ENCODE measurements at regions not wholly inside any gene's neighbourhood (a gene's known extent, or its start where the extent isn't known, plus 50 kb on each side); places are given as distances from the start of the nearest gene placed in this dataset.
A peak's percentile ranks its signal among the peaks of the same experiment; 100 is the strongest.
"Not testable (repeated sequence)": the region's sequence is repeated elsewhere in the genome, so short reads cannot be mapped to it uniquely, and the experiment has no call there.

DNA sequence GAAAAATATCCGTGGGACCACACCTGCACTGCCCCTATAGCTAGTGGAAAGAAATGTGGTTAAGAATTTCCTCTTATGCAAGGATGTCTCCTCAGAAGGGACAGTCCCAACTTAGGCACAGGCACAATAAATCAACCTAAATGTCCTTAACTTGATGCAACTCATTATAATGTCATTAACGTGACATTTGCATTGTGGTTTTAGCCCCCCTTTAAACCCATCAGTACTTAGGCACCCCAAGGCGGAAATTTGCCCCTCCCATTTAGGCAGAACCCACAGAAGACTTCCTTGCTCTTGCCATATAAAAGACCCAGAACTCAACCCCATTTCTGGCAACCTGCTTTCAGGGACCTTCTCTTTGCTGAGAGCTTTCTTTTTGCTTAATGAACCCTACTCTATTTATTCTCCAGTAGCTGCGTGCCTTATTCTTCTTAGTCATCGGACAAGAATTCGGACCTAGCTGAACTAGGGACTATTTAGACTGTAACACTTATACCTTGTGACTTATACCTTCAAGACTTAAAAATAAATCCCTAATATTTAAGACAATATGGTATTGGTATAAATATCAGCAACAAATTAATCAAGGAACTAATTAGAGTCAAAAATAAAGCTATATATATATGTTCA is 1281.6 kb upstream of the TMEFF2 start:
- no peak for DNase-seq (ENCODE audit: low spot score)
- no peak for ATAC-seq

DNA sequence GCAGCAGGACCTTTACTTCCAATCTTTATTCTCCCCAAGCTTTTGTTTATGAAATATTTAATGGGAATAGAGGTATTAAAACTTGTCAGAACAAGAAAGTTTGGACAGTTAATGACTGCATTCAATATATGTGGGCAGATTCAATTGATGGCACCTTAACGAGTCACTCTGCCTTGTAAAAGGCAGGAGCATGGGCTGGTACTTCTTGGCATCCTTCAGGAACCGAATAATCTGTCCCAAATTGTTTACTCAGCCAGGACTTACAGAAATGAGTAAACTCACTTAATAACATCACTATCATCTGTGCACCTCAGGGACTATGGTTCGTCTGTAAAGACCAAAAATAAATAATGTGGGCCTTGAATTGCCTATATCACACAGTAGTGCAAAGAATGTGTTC is 1280.3 kb upstream of the TMEFF2 start:
- ATAC-seq (no peak), DNase-seq (ENCODE audit: low spot score) (no peak)

DNA sequence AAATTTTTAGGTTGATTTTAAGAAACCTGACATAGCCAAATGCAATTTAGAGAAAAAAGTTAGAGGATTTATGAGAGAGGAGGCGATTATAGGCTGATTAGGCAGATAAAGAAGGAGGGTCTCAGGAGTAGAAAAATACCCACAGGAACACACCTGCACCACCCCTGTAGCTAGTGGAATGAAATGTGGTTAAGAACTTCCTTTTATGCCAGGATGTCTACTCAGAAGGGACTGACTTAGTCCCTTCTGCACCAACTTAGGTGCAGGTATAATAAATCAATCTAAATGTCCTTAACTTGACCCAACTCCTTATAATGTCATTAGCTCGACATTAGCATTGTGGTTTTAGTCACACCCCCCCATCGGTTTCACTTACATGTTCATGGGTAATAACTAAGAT is 1274.5 kb upstream of the TMEFF2 start:
- DNase-seq (ENCODE audit: low spot score) (no peak), ATAC-seq (no peak)

DNA sequence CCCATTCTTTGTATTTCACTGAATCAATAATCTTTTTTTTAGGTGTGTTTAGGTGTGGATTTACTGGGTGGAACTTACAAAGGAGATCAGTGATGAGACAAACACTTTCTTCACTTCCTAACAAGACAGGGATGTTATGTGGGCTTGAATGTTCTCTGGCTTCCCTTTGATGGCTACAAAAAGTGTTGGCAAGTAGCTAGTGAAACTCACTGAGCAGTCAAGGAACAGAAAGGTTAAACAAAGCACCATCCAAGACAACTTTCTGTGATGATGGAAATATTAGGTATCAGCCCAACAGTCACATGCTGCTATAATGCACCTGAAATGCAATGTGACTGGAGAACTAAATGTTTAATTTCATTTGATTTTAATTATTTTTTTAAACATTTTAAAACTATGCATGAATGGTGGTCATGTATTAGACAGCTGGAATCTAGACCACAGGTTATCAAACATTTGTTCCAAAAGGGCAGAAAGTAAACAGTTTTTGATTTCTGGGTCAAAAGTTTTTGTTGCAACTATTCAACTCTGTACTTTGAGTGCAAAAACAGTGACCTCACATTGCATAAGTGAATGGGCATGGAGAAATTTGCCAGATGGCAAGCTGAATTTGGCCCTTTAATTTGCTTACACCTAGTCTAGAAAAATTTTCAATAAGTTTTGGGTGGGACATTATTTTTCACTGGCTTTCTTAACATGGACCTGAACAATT is 1272.7 kb upstream of the TMEFF2 start:
- ATAC-seq (peak; percentile 92), DNase-seq (ENCODE audit: low spot score) (no peak)

DNA sequence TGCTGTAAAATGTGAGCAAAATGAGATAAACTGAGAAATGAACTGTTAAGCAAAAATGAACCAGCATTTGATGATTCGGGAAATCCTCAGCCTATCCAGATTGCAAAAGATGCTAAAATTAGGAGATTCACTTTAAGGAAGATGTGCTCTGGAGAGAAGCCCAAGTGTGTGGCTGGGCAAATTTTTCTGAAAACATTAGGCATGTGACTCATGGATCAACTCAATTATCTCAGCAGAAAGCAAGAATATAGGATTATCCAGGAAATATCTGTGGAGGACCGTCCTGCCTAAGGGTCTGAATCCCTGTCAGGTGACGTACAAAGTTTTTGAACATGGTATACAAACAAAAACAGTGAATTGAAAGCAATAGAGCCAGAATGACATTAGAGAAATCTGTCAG is 1268.3 kb upstream of the TMEFF2 start:
- DNase-seq (ENCODE audit: low spot score) (no peak), ATAC-seq (no peak)

DNA sequence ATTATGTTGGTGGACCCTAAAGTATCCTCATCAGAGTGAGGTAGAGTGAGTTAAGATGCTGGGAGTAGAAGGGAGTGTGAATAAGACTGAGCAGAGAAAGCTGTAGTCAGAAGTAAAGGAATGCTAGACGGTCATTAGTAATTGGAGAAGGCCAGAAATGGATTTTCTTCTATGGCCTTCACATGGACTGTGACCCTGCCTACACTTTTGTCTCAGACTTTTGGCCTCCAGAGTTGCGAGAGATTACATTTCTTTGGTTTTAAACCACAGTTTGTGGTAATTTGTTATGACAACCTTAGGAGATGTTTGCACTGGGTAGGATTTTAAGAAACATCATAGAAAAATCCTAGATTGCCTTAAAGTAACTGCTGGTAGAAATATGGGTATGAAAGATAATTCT is 1267.7 kb upstream of the TMEFF2 start:
- ATAC-seq = no peak
- DNase-seq (ENCODE audit: low spot score) = no peak

DNA sequence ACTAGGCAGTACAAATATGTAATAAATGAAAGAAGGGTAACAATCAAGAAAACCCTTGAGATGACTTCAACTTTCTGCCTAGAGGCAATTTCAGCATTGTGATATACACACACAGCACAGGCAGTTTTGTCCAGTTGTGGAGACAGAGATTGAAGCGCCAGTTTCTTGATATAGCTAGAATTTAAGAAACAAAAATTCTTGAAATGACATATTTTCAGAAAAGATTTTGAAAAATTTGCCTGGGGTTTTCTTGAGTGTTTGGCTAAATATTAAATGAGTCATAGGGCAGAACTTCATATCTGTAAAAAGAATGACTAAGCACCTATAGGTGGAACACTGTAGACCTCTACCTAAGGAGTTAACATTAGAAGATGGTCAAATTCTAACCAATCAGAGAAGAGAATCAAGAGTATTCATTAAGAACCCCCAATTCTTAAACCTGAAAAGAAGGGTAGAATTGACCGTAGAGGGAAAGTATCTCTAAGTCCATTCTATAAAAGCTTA is 1266.8 kb upstream of the TMEFF2 start:
- ATAC-seq (no peak), DNase-seq (ENCODE audit: low spot score) (no peak)

DNA sequence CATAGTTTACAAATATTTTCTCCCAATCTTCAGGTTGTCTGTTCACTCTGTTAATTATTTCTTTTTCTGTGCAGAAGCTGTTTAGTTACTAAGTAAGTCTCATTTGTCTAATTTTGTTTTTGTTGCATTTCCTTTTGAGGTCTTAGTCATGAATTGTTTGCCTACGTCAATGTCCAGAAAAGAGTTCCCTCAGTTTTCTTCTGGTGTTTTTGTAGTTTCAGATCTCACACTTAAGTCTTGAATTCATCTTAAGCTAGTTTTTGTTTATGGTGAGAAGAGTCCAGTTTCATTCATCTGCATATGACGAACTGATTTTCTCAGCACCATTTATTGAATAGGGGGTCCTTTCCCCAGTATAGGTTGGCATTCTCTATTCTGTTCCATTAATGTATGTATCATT is 1252.2 kb upstream of the TMEFF2 start:
- DNase-seq (ENCODE audit: low spot score) (no peak), ATAC-seq (no peak)

DNA sequence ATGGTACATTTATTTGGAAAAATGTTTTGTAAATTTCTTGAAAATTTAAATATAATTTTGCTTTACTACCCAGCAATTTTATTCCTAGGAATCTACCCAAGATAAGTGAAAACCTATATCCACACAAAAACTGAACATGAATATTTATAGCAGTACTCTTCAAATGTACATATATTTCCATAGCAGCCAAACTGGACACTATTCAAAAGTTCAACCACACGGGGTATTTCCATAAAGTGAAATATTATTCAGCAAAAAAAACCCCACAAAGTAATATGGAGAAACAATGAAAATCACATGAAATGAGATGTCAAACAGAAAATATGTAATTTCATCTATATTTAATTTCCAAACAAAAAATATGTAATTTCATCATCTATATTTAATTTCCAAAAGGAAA is 1247.6 kb upstream of the TMEFF2 start:
- no peak for ATAC-seq
- DNase-seq (ENCODE audit: low spot score) = no peak

DNA sequence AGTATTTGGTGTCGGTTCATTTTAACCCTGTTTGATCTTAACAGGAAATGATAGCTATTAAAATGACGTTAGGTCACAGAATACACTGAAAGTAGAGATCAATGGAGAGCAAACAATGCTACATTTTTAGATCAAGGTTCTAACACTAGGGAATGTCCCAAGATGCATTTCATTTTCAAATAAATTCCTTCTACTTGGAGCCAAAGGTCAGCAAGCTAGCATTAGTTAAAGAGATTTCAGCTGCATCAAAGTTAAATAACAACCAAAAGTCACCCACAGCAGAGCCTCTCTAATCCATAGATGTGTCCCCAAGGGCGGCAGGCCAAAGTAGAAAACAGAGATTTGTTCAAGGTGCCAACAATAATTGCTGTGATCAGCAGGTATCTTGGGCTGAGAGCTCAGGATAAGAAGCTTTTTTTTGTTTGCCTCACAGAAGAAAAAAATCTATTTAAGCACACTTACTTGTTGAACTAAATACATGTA is 1233.6 kb upstream of the TMEFF2 start:
- peak; percentile 97 for ATAC-seq
- DNase-seq (ENCODE audit: low spot score) = peak; percentile 90

DNA sequence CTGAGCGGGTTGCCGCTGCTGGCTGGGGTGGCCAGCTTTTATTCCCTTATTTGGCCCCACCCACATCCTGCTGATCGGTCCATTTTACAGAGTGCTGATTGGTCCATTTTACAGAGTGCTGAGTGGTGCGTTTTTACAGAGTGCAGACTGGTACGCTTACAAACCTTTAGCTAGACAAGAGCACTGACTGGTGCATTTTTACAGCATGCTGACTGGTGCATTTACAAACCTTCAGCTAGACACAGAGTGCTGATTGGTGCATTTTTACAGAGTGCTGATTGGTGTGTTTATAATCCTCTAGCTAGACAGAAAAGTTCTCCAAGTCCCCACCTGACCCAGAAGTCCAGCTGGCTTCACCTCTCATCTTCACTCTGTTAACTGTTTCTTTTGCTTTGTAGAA is 1217.6 kb upstream of the TMEFF2 start:
- not testable (repeated sequence) for DNase-seq (ENCODE audit: low spot score); ATAC-seq

DNA sequence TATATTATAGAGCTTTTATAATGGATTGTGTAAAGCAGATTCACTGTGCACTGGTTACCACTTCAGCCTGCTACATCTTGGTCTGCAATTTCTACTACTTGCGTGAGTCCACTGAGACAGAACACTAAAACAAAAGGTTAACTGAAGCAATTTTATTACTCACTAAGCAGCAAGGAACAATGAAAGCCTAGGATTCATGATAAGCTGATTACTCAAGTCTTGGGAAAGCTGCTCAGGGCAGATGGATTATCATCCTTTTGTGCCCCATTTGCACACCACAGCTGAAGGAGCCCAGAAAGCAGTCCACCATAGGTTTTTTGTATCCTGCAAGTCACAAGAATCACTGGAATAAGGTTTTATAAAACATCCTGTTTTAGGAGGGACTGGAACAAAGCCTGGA is 1215.2 kb upstream of the TMEFF2 start:
- ATAC-seq = no peak
- DNase-seq (ENCODE audit: low spot score) = no peak

DNA sequence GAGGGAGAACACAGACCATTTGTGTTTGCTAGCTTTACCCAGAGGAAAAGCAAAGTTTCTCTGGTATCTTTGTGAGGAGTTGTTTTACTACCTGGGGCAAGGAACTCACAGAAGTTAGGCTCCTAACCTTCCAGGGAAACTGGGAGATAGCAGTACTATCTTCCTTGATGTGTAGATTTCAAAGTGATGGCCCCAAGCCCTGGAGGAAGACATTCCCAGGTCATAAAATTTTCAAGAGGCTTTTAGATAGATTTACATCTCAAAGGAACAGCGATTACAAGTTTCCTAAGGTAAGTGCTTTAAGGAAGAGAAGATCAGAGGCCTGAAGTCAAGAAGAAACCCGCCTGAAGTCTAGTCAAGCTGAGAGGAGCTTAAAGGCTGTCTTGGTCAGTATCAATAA is 1187.8 kb upstream of the TMEFF2 start:
- DNase-seq (ENCODE audit: low spot score) (no peak), ATAC-seq (no peak)

DNA sequence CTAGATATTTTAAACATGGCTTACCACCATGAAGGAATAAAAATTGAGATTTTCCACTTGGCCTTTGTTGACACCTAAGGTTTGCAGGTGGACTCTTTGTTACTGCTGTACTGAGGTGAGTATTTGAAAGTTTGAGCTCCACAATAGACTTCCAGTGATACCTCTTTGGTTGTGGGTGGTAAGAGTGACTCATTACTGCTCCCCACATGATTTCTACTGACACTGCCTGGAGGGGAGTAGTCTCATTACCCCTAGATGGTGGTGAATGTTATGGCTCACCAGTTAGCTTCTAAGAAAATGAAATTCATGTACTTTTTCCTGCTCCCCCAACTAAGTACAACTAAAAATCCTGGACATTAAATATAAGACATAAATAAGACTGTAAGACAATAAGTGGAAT is 1183.1 kb upstream of the TMEFF2 start:
- DNase-seq (ENCODE audit: low spot score) (no peak), ATAC-seq (no peak)

DNA sequence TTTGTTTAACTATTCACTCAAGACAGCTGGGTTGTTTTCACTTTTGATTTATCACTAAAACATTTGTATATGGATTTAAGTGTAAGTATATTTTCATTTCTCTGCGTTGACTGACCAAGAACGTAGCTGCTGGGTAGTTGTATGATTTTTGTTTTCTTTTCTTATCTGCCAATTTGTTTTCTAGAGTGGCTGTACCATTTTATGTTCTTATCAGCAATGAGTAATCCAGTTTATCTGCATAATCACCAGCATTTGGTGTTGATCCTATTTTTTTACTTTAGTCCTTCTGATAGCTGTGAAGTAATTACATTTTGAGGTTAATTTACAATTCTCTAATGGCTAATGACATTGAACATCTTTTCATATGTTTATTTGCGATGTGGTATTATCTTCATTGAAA is 1178.4 kb upstream of the TMEFF2 start:
- DNase-seq (ENCODE audit: low spot score) (no peak), ATAC-seq (no peak)

DNA sequence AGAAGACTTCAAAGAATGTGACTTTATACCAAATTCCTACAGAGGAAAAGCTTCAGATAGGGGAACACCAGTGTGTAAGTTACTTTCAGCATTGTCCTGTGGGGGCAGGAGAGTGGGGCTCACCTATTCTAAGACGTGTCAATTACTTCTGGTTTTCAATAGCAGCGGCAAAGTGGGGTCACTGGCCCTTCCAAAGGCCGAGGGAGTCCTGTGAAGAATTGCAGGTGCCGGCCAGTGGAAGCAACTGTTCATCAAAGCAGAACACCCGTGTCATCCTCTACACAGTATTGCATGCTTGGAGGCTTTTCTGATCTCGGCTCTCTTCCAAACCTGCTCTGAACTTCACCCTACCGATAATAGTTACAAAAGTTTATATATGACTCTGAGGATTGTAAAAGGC is 1176.5 kb upstream of the TMEFF2 start:
- DNase-seq (ENCODE audit: low spot score) (no peak), ATAC-seq (peak; percentile 44)

DNA sequence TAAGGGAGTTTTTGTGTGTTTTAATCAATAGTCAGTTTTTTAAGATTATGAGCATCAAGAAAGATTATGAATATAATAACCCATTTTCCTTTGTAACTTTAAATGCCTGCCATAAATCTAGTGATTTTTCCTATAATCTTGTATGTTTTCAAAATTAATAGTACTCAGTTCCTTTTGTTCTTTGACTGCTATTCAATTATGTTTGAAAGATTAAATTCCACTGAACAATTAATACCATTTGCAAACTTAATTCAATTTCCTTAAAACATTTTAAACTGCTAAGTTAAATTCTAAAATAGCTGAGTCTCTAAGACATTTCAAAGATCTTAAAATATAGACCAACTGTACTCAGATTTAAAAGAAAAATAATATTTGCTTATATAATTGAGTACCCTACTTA is 1173.9 kb upstream of the TMEFF2 start:
- no peak for ATAC-seq
- no peak for DNase-seq (ENCODE audit: low spot score)

DNA sequence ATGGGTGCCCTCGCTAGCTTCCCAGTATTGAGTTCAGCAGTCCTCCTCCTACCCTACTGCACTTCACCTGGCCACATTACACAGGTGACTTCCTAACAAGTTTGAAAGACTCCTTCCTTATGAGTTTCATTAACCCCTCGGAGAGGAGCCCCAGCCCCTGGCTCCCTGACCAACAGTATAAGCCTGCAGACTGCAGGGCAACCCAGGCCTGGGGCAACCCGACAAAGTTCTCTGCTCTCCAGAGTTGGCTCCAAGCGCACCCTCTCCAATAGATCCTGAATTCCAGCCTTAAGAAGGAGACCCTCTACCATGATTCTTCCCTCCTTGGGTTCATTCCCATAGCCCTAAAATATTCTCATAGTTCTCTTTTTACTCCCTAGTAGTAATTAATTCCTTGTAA is 1162.8 kb upstream of the TMEFF2 start:
- no peak for ATAC-seq
- DNase-seq (ENCODE audit: low spot score) = no peak

DNA sequence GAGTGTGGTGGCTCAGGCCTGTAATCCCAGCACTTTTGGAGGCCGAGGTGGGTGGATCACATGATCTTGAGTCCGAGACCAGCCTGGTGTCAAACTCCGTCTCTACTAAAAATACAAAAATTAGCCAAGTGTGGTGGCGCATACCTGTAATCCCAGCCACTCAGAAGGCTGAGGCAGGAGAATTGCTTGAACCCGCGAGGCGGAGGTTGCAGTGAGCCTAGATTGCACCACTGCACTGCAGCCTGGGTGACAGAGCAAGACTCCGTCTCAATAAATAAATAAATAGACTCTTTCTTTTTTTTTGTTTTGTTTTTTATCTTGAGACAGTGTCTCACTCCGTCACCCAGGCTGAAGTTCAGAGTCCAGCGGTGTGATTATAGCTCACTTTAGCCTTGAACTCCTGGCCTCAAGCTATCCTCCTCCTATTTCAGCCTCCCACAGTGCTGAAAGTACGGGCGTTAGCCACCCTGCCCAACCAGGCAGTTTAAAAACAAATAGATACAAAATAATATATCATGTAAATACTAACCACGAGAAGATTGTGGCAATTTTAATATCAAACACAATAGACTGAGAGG is 1158.0 kb upstream of the TMEFF2 start:
- DNase-seq (ENCODE audit: low spot score); ATAC-seq: not testable (repeated sequence)

DNA sequence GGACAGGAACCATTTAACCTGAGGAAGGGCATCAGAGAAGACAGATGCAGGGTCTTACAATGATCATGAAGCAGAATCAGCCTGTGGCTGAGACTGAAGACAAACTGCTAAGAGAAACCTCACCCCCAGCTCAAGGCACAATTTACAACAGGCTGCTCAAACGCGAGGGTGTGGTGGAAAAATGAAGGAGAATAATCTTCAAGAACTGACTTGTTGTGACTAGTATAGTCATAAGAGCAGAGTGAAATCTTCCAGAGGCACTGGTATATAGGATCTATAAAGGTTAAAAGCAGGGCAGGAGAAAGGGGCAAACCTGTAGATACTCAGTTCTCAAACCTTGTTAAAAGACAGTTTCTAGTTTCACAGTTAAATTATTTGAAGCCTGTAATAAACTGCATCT is 1155.8 kb upstream of the TMEFF2 start:
- ATAC-seq = no peak

DNA sequence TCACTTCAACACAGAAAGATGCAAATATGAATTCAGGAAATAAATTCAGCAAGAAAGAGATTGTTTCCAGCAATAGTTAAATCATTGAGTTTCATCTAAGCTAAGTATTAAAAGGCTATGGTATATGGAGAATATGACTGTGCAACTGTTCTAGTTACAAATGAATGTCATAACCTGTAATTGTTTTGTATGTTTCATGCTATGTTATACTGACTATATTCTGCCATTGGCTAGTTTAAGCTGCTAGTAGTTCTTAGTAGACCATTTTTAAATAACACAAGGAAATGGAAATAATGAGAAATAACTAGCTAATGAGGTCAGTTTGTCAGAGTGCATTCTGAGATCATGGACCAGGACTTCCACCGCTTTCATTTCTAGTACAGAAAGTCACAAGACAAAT is 1154.9 kb upstream of the TMEFF2 start:
- ATAC-seq = no peak

More for the DNA sequence above, 1155.8 kb upstream of the TMEFF2 start:
- no peak for DNase-seq (ENCODE audit: low spot score)

DNA sequence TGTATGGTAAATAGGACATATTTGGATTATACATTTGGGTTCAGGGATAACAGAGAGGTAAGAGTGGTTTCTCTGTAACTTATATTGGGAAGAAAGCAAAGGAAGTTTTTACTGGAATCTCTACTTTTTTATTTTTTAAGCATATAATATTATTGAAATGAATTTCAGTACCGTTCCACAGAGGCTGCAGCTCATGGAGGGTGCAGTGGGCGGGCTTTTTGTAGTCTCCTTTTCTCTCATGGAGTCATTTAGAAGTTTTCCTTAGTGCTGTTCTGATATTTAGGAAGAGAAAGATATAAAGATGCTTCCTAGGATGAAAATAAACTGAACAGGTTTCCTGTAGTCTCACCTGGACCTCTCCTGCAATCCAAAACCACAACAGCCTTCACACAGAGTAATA is 1153.3 kb upstream of the TMEFF2 start:
- ATAC-seq (peak; percentile 49), DNase-seq (ENCODE audit: low spot score) (no peak)

More for the DNA sequence above, 1154.9 kb upstream of the TMEFF2 start:
- DNase-seq (ENCODE audit: low spot score) = no peak
